MCF 10A (cell line): ENCODE measurements at regions not wholly inside any gene's neighbourhood (a gene's known extent, or its start where the extent isn't known, plus 50 kb on each side); places are given as distances from the start of the nearest gene placed in this dataset.

Experiments used
- BruUV-seq: library from RNA; stranded (reverse); fragments of 400-500 nt; replicated peaks from 2 replicates; lab custom pipeline; 2021; lab: Mats Ljungman, UMichigan
- CTCF ChIA-PET: fragments of 300-600 bp; sonication (Branson Sonifier 250); formaldehyde crosslinking; extraction: SDS; loops from one replicate; lab custom pipeline; 2021; ENCODE audit warnings: antibody characterized with exemption, inconsistent platforms; lab: Yijun Ruan, JAX
- POLR2A ChIA-PET: fragments of 300-600, 350-650 bp; sonication (Branson Sonifier 250); formaldehyde crosslinking; extraction: SDS; loops from one replicate; lab custom pipeline; 2020; ENCODE audit warnings: antibody characterized with exemption, inconsistent platforms; lab: Yijun Ruan, JAX
- DNase-seq: peaks from one replicate; pipeline ENCODE4 v3.0.0-alpha.2; 2018; ENCODE audit not compliant: unreplicated experiment
- H3K27ac Mint-ChIP-seq: one replicate; pipeline ENCODE4 v1.8.0; 2022; ENCODE audit warnings: mild to moderate bottlenecking, low read depth, mixed read lengths; ENCODE audit not compliant: unreplicated experiment
- H3K27me3 Mint-ChIP-seq: one replicate; pipeline ENCODE4 v1.8.0; 2022; ENCODE audit warnings: mixed read lengths; ENCODE audit not compliant: insufficient read depth, unreplicated experiment
- H3K36me3 Mint-ChIP-seq: one replicate; pipeline ENCODE4 v1.8.0; 2022; ENCODE audit warnings: mild to moderate bottlenecking, moderate library complexity, mixed read lengths; ENCODE audit not compliant: insufficient read depth, unreplicated experiment
- H3K4me1 Mint-ChIP-seq: one replicate; pipeline ENCODE4 v1.8.0; 2022; ENCODE audit warnings: mixed read lengths; ENCODE audit not compliant: insufficient read depth, unreplicated experiment
- H3K4me3 Mint-ChIP-seq: one replicate; pipeline ENCODE4 v1.8.0; 2022; ENCODE audit warnings: mild to moderate bottlenecking, moderate library complexity, mixed read lengths; ENCODE audit not compliant: unreplicated experiment
- H3K9me3 Mint-ChIP-seq: one replicate; pipeline ENCODE4 v1.8.0; 2022; ENCODE audit warnings: mixed read lengths; ENCODE audit not compliant: unreplicated experiment
- intact Hi-C: fragments of 100-400 bp; cut with micrococcal nuclease; formaldehyde crosslinking; loops from 2 replicates; pipeline ENCODE4 v1.14.1; 2022
- TF ChIP-seq, protein P1 (sequence below): fragments of 200-600 bp; IDR thresholded peaks from one replicate; pipeline ENCODE4 v1.8.0; 2022; ENCODE audit warnings: antibody characterized with exemption, mild to moderate bottlenecking; ENCODE audit not compliant: unreplicated experiment

DNA sequence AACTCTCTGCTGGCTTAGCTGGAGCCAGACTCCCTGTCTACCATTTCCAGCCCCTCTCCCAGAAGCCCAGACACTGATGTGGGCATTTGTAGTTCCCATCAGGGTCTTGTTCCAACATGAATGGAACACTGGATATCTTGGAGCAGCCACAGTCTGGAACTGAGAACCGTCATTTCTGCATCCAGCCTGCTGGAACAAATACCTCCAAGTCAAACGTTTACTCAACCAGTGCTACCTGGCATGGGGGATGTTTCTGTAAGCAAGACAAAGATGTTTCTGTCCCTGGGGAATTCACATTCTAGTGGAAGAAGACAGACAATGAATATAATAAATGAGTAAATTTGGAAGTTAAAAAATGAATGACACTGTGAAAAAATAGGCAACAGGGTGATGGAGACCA is 70.8 kb upstream of the ZNF438 start:
- Mint-ChIP-seq H3K27me3 (no peaks in the 10 kb centered on the region), H3K27ac (no peak overlapping the region), H3K4me1 (peaks cover 17% of the 10 kb centered on the region), H3K9me3 (no peaks in the 10 kb centered on the region), H3K4me3 (no peak overlapping the region), H3K36me3 (no peaks in the 10 kb centered on the region)
- CTCF ChIA-PET = no interaction called here
- intact Hi-C loops = no loop called here
- no peak for DNase-seq
- BruUV-seq = no TSS peak
- POLR2A ChIA-PET = no interaction called here
- TF ChIP-seq, protein P1, sequence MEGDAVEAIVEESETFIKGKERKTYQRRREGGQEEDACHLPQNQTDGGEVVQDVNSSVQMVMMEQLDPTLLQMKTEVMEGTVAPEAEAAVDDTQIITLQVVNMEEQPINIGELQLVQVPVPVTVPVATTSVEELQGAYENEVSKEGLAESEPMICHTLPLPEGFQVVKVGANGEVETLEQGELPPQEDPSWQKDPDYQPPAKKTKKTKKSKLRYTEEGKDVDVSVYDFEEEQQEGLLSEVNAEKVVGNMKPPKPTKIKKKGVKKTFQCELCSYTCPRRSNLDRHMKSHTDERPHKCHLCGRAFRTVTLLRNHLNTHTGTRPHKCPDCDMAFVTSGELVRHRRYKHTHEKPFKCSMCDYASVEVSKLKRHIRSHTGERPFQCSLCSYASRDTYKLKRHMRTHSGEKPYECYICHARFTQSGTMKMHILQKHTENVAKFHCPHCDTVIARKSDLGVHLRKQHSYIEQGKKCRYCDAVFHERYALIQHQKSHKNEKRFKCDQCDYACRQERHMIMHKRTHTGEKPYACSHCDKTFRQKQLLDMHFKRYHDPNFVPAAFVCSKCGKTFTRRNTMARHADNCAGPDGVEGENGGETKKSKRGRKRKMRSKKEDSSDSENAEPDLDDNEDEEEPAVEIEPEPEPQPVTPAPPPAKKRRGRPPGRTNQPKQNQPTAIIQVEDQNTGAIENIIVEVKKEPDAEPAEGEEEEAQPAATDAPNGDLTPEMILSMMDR = no peak

DNA sequence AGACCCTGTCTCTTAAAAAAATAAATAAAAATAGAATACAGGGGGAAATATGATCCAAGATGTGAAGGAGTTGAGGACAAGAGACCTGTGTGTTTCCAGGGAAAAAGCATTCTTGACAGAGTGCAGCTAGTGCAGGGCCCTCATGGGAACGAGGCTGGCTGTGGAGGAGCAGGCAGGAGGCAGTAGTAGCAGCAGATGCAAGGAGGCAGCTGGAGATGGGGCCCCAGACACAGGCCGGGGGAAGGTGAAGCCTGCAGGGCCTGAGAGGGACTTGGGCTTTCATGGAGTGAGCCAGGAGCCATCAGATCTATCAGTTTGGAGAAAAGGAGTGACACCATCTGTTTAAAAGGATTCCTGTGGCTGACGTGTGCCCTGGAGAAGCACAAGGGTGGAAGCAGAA is 71.4 kb upstream of the ZNF438 start:
- H3K36me3 Mint-ChIP-seq = no peaks in the 10 kb centered on the region
- TF ChIP-seq, protein P1 = no peak

DNA sequence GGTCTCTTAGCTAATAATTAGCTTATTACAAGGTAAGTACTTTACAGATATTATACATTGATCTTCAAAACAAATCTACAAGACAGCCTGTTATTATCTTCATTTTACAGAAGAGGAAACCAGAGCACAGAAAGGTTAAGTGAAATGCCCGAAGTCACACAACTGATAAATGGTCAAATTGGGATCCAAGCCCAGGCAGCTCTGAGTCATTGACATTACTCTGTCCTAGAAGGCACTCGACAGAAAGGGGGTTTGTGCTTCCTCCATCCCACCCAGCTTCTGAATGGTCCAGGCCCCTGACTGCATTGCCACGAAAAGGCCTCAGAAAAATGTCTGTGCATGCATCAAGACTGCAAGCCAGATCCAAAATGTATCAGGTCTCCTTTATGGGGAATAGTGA is 81.3 kb upstream of the ZNF438 start:
- intact Hi-C loops = no loop called here
- POLR2A ChIA-PET = no interaction called here
- H3K9me3 Mint-ChIP-seq = no peaks in the 10 kb centered on the region
- CTCF ChIA-PET = no interaction called here
- H3K27ac Mint-ChIP-seq = no peak overlapping the region
- no peaks in the 10 kb centered on the region for H3K27me3 Mint-ChIP-seq
- H3K4me1 Mint-ChIP-seq = no peaks in the 10 kb centered on the region
- no peak overlapping the region for H3K4me3 Mint-ChIP-seq
- no TSS peak for BruUV-seq
- no peak for DNase-seq
- TF ChIP-seq, protein P1 = no peak
- peaks cover 5% of the 10 kb centered on the region for H3K36me3 Mint-ChIP-seq

More for the DNA sequence above, 71.4 kb upstream of the ZNF438 start:
- Mint-ChIP-seq H3K9me3 (no peaks in the 10 kb centered on the region), H3K27ac (no peak overlapping the region), H3K4me1 (peaks cover 17% of the 10 kb centered on the region), H3K27me3 (no peaks in the 10 kb centered on the region), H3K4me3 (no peak overlapping the region)
- intact Hi-C loops = no loop called here
- ChIA-PET POLR2A (no interaction called here), CTCF (interaction anchor here (0.7 kb wide), 1 partner anchor 277 kb away, joined by 4 read pairs; no protein-coding TSS in a partner anchor)
- DNase-seq = no peak
- no TSS peak for BruUV-seq

DNA sequence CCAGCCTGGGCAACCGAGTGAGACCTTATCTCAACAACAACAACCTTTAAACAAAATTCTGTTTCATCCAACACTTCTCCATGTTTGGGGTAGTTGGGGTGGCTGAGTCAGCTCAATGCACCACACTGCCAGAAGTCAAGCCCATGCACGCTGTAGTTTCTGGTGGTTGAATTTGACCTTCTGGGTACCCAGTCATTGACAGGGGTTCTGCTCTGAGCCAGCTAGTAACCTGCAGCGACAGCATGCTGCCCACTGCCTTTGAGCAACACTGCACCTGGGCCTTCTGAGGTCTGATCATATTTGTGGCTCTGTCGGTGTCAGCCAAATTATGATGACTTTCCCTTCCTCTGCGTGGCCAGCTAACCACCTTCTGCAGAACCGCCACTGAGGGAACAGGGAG is 84.6 kb upstream of the ZNF438 start:
- POLR2A ChIA-PET = no interaction called here
- Mint-ChIP-seq H3K4me3 (no peak overlapping the region), H3K4me1 (no peaks in the 10 kb centered on the region), H3K27me3 (no peaks in the 10 kb centered on the region), H3K36me3 (peaks cover 5% of the 10 kb centered on the region), H3K27ac (no peak overlapping the region), H3K9me3 (no peaks in the 10 kb centered on the region)
- TF ChIP-seq, protein P1 = no peak
- DNase-seq = no peak
- CTCF ChIA-PET = interaction anchor here (0.6 kb wide), 1 partner anchor 116 kb away, joined by 3 read pairs; no protein-coding TSS in a partner anchor
- intact Hi-C loops = no loop called here
- BruUV-seq = no TSS peak
